Kasumi-1 (cell line): ENCODE measurements at regions not wholly inside any gene's neighbourhood (a gene's known extent, or its start where the extent isn't known, plus 50 kb on each side); places are given as distances from the start of the nearest gene placed in this dataset.

ENCODE experiments used
- DNase-seq, 2 experiments: peaks; one replicate each; lab custom pipeline; 2025; lab: John Stamatoyannopoulos, UW

- no peak for DNase-seq
Measured at GRCh38 chrX:40278340-40279090, 180.8 kb upstream of the BCOR start.

- DNase-seq, result no peak
Measured at GRCh38 chrX:40277672-40278071, 179.9 kb upstream of the BCOR start.

- DNase-seq, result peak; percentile 74 to 78
Measured at GRCh38 chrX:40273356-40274050, 175.7 kb upstream of the BCOR start.

- DNase-seq, result no peak
Measured at GRCh38 chrX:40272776-40273175, 175.0 kb upstream of the BCOR start.

- no peak for DNase-seq
Measured at GRCh38 chrX:40272141-40272540, 174.4 kb upstream of the BCOR start.

GRCh38 chrX:40268188-40268520, 170.4 kb upstream of the BCOR start:
- DNase-seq, result no peak

GRCh38 chrX:40267334-40268187, 169.8 kb upstream of the BCOR start:
- DNase-seq, result peak; percentile 42 to 59

- peak; percentile 49 to 58 for DNase-seq
Measured at GRCh38 chrX:40266490-40267333, 169.0 kb upstream of the BCOR start.

GRCh38 chrX:40265936-40266335, 168.2 kb upstream of the BCOR start:
- no peak for DNase-seq

- no peak for DNase-seq
Measured at GRCh38 chrX:40263014-40263560, 165.3 kb upstream of the BCOR start.

GRCh38 chrX:40262157-40263013, 164.6 kb upstream of the BCOR start:
- DNase-seq, result no peak

GRCh38 chrX:40261833-40262156, 164.0 kb upstream of the BCOR start:
- no peak for DNase-seq

- DNase-seq, result no peak
Measured at GRCh38 chrX:40260146-40260747, 162.5 kb upstream of the BCOR start.

- no peak for DNase-seq
Measured at GRCh38 chrX:40258909-40259308, 161.2 kb upstream of the BCOR start.

GRCh38 chrX:40253771-40254170, 156.0 kb upstream of the BCOR start:
- DNase-seq, result no peak

- DNase-seq, result no peak
Measured at GRCh38 chrX:40249582-40249981, 151.8 kb upstream of the BCOR start.

GRCh38 chrX:40248822-40249221, 151.1 kb upstream of the BCOR start:
- DNase-seq, result no peak

GRCh38 chrX:40247848-40248622, 150.3 kb upstream of the BCOR start:
- no peak for DNase-seq

GRCh38 chrX:40247382-40247781, 149.6 kb upstream of the BCOR start:
- DNase-seq, result no peak
